Gastrocnemius medialis (tissue), 4 donors: ENCODE measurements at regions not wholly inside any gene's neighbourhood (a gene's known extent, or its start where the extent isn't known, plus 50 kb on each side); places are given as distances from the start of the nearest gene placed in this dataset.

Source experiments
- POLR2A ChIP-seq, 2 donors: fragments of 450-650 bp; IDR thresholded peaks; one replicate each; pipeline ENCODE4 v1.6.1; 2017; ENCODE audit warnings: antibody characterized with exemption in 2 of 2, mild to moderate bottlenecking in 2 of 2, moderate library complexity in 2 of 2
- TF ChIP-seq, protein P1 (sequence below), 5 experiments: fragments of 450-650 bp in 3 of 5; fragments of 200-600 bp in 2 of 5; sonication (generic) in 2 of 5; IDR thresholded peaks in 4 of 5; conservative IDR thresholded peaks in 1 of 5; 1 replicate in 4 of 5; 2 replicates in 1 of 5; pipeline ENCODE4 v1.5.1; 2016 to 2019; ENCODE audit warnings: antibody characterized with exemption in 5 of 5, mild to moderate bottlenecking in 3 of 5, moderate library complexity in 3 of 5

DNA sequence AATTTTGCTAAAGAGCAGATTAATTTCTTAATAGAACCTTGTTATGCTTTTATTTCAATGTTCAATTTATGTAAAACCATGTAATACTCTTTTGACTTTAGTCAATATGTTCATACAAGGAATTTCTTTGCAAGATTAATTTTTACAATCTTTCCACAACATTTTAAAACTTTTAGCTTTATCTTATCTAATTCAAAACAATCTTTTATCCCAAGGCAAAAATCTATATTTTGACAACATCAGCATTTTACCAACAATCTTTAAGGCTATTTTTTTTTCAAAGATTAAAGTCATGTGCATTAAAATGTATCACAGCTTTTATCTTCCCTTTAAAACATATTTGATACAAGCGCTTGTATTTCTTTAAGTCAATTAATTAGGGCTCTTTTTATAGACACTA lies 914.7 kb downstream of the PLOD2 start:
- TF ChIP-seq, protein P1, sequence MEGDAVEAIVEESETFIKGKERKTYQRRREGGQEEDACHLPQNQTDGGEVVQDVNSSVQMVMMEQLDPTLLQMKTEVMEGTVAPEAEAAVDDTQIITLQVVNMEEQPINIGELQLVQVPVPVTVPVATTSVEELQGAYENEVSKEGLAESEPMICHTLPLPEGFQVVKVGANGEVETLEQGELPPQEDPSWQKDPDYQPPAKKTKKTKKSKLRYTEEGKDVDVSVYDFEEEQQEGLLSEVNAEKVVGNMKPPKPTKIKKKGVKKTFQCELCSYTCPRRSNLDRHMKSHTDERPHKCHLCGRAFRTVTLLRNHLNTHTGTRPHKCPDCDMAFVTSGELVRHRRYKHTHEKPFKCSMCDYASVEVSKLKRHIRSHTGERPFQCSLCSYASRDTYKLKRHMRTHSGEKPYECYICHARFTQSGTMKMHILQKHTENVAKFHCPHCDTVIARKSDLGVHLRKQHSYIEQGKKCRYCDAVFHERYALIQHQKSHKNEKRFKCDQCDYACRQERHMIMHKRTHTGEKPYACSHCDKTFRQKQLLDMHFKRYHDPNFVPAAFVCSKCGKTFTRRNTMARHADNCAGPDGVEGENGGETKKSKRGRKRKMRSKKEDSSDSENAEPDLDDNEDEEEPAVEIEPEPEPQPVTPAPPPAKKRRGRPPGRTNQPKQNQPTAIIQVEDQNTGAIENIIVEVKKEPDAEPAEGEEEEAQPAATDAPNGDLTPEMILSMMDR (IDR thresholded peaks at IDR 0.05 in 4 of 5, conservative IDR thresholded peaks at IDR 0.05 in 1 of 5): no peak
- TF ChIP-seq POLR2A (IDR thresholded peaks at IDR 0.05): no peak
